BJ (cell line): ENCODE measurements at regions not wholly inside any gene's neighbourhood (a gene's known extent, or its start where the extent isn't known, plus 50 kb on each side); places are given as distances from the start of the nearest gene placed in this dataset.
A peak's percentile ranks its signal among the peaks of the same experiment; 100 is the strongest.

ENCODE experiments used
- CTCF ChIA-PET: fragments of 350-600 bp; formaldehyde crosslinking; extraction: SDS; loops from one replicate; lab custom pipeline; 2021; ENCODE audit warnings: antibody characterized with exemption, inconsistent platforms; lab: Yijun Ruan, JAX
- POLR2A ChIA-PET: fragments of 300-600 bp; sonication (Branson Sonifier 250); formaldehyde crosslinking; extraction: SDS; loops from one replicate; lab custom pipeline; 2021; ENCODE audit warnings: antibody characterized with exemption; lab: Charles Lee
- DNase-seq: peaks from one replicate; pipeline ENCODE4 v3.0.0-alpha.2; 2011; ENCODE audit warnings: low read depth
- H3K27me3 ChIP-seq: 2 replicates; pipeline ENCODE4 v1.6.0; 2011; ENCODE audit warnings: low read length; ENCODE audit not compliant: control insufficient read depth, insufficient read depth
- H3K36me3 ChIP-seq: 2 replicates; pipeline ENCODE4 v1.5.1; 2011; ENCODE audit warnings: low read length; ENCODE audit not compliant: control insufficient read depth, insufficient read depth
- H3K4me3 ChIP-seq: 2 replicates; pipeline ENCODE4 v1.5.1; 2011; ENCODE audit warnings: low read depth, mild to moderate bottlenecking, control low read depth, low read length
- TF ChIP-seq, protein P1 (sequence below): IDR thresholded peaks from 2 replicates; pipeline ENCODE4 v1.5.1; 2011; ENCODE audit warnings: low read depth, mild to moderate bottlenecking, control low read depth, inconsistent platforms, low read length, moderate library complexity; ENCODE audit not compliant: insufficient read depth

DNA sequence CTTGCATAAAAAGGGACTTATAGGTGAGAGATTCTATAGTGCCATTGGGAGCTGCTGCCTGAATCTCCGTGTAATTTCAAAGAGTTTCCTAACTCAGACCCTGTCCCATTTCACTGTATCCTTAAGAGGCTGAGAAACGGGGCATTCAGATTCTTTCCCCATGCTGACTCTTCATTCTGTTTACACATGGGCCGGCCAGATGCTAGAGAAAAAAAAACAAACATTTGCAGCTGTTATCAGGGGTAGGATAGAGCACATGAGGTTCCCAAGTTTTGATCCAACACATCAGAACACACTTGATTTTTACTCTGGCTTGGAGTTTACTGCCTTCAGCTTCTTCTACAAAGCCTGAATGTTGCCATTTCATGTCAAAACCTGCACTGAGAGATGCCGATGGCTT is 215.9 kb upstream of the TPRG1 start:
- ChIA-PET CTCF (interaction anchor here (0.6 to 10.4 kb wide), 25 partner anchors 12 to 1233 kb away, joined by 3 to 250 read pairs (median 4); partner anchors contain the start of gene BCL6), POLR2A (no interaction called here)
- Histone ChIP-seq H3K4me3 (no peak overlapping the region), H3K27me3 (no peaks in the 10 kb centered on the region), H3K36me3 (no peaks in the 10 kb centered on the region)
- TF ChIP-seq, protein P1, sequence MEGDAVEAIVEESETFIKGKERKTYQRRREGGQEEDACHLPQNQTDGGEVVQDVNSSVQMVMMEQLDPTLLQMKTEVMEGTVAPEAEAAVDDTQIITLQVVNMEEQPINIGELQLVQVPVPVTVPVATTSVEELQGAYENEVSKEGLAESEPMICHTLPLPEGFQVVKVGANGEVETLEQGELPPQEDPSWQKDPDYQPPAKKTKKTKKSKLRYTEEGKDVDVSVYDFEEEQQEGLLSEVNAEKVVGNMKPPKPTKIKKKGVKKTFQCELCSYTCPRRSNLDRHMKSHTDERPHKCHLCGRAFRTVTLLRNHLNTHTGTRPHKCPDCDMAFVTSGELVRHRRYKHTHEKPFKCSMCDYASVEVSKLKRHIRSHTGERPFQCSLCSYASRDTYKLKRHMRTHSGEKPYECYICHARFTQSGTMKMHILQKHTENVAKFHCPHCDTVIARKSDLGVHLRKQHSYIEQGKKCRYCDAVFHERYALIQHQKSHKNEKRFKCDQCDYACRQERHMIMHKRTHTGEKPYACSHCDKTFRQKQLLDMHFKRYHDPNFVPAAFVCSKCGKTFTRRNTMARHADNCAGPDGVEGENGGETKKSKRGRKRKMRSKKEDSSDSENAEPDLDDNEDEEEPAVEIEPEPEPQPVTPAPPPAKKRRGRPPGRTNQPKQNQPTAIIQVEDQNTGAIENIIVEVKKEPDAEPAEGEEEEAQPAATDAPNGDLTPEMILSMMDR = no peak
- DNase-seq = no peak

DNA sequence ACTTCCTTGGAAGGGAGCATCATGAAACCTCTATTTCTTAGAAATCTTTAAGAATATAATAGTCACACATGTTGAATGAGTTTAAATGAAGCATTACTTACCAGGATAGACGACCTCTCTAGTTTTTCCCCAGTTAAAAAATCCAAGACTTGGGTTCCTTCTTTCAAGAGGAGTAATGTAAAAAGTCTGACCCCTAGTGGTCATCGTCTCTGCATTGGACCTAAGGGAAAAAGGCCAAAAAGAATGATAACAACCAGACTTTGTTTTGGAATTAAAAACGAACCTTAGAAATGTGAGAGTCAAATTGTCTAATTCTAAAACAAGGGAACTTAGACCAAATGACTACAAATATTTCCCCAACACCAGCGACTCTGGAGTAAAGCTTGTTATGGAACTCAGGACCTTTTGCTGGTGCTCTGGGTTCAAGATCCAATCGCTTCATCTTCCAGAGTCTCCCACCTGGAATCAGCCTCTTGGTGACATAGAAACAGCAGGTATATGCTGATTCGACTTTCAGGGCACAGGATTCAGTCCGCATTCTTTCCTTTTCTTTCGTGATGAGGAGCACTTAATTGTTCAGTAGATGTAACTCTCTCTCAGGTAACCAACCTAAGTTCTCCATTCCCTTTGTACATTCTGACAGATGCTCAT is 214.8 kb upstream of the TPRG1 start:
- DNase-seq = no peak
- ChIA-PET CTCF (interaction anchor here (0.7 to 10.4 kb wide), 10 partner anchors 9 to 1226 kb away, joined by 3 to 250 read pairs (median 4); partner anchors contain the start of gene BCL6), POLR2A (no interaction called here)
- no peak overlapping the region for H3K4me3 ChIP-seq
- TF ChIP-seq, protein P1 = peak; percentile 76
- no peaks in the 10 kb centered on the region for H3K36me3 ChIP-seq
- no peaks in the 10 kb centered on the region for H3K27me3 ChIP-seq

DNA sequence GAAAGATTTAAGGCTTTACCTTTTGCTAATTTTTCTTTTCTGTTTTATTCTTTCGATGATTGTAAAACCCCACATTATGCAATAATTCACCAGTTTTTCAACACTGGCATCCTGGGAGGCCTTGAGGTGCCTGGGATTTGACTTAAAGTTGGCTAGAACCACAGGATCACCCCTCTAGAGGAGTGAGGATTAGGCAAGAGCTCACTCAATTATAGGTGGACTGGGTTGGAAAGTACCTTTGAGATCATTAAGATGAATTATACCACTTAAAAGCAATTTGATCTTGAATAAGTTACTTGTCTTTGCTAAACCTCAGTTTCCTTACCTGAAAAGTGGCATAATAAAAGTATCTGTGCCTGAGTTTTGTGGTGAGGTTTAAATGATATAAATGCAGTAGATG is 212.8 kb upstream of the TPRG1 start:
- POLR2A ChIA-PET = no interaction called here

DNA sequence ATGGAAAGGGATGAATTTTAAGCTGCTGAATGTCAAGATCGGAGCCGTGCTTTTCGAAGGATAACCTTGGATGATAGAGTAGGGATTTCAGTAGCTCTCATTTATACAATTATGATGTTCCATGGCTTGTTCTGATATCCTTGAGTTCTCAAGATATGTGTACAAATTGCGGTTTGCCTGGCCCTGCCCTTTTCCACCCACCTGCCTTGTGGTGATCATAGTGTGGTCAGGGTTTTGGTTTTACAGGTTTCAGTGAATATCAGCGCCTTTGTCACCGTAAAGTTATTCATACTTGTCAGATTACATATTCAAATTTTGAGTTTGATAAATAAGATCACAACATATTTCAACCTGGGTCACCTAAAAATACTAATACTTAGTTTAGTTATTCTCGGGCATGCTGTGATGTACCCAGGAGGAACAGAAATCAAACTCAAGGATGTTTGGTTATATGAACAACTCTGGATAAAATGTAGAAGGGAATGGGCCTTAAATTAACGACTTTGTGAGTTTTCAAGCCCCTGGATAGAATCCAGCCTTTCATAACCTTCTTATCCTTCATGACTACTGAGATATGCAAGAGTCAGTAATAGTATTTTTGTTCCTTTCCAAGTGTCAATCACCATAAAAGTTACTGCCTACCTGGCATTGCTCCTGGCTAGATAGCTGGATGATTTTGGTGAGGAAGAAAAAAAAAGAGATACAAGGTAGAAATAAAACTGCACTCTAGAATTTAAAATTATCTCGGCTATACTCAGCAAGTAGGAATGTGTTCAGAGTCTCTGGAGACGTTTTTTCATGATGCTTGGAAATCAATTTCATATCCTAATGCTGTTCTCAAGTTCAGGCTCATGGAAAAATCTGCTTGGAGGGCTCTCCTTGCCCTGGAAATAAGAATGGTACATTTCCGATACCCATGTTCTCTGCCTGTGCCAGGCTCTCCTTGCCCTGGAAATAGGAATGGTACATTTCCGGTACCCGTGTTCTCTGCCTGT is 209.2 kb upstream of the TPRG1 start:
- DNase-seq = no peak
- ChIA-PET CTCF (interaction anchor here (0.7 to 1.4 kb wide), 2 partner anchors 8 to 1222 kb away, joined by 3 to 4 read pairs; no protein-coding TSS in a partner anchor), POLR2A (no interaction called here)
- H3K27me3 ChIP-seq = peaks cover 3% of the 10 kb centered on the region; the same call in 1 of the 2 replicates
- no peak overlapping the region for H3K4me3 ChIP-seq
- H3K36me3 ChIP-seq = no peaks in the 10 kb centered on the region
- TF ChIP-seq, protein P1 = no peak

More for the DNA sequence above, 212.8 kb upstream of the TPRG1 start:
- Histone ChIP-seq H3K4me3 (no peak overlapping the region), H3K27me3 (peaks cover 3% of the 10 kb centered on the region; the same call in 1 of the 2 replicates), H3K36me3 (no peaks in the 10 kb centered on the region)
- TF ChIP-seq, protein P1 = no peak
- no peak for DNase-seq
- CTCF ChIA-PET = interaction anchor here (10.4 kb wide), 1 partner anchor 1220 kb away, joined by 250 read pairs; no protein-coding TSS in a partner anchor
